ENCODE measurements at regions not wholly inside any gene's neighbourhood (a gene's known extent, or its start where the extent isn't known, plus 50 kb on each side); places are given as distances from the start of the nearest gene placed in this dataset.

DNA sequence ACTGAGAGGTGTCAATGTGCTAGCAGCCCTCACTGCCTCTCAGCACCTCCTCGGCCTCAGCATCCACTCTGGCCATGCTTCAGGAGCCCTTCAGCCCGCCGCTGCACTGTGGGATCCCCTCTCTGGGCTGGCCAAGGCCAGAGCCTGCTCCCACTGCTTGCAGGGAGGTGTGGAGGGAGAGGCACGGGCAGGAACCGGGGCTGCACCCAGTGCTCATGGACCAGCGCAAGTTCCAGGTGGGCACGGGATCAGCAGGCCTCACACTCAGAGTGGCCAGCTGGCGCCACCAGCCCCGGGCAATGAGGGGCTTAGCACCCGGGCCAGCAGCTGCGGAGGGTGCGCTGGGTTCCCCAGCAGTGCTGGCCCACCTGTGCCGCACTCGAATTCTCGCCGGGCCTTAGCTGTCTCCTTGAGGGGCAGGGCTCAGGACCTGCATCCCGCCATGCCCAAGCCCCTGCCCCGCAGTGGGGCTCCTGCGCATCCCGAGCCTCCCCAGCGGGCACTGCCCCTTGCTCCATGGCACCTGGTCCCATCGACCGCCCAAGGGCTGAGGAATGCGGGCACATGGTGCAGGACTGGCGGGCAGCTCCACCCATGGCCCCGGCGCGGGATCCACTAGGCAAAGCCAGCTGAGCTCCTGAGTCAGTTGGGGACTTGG, 80.4 kb upstream of the MANEA start:
- no peak overlapping the region for H3K4me3 ChIP-seq (replicated peaks; ENCODE audit: insufficient read depth, low read length)
- DNase-seq (ENCODE audit: low read depth in 1 of 2, low spot score in 1 of 2): no peak
- H3K27me3 ChIP-seq (ENCODE audit: insufficient read depth, poor library complexity, severe bottlenecking): no peaks in the 10 kb centered on the region
- TF ChIP-seq, protein P1, sequence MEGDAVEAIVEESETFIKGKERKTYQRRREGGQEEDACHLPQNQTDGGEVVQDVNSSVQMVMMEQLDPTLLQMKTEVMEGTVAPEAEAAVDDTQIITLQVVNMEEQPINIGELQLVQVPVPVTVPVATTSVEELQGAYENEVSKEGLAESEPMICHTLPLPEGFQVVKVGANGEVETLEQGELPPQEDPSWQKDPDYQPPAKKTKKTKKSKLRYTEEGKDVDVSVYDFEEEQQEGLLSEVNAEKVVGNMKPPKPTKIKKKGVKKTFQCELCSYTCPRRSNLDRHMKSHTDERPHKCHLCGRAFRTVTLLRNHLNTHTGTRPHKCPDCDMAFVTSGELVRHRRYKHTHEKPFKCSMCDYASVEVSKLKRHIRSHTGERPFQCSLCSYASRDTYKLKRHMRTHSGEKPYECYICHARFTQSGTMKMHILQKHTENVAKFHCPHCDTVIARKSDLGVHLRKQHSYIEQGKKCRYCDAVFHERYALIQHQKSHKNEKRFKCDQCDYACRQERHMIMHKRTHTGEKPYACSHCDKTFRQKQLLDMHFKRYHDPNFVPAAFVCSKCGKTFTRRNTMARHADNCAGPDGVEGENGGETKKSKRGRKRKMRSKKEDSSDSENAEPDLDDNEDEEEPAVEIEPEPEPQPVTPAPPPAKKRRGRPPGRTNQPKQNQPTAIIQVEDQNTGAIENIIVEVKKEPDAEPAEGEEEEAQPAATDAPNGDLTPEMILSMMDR (IDR thresholded peaks at IDR 0.05; ENCODE audit: insufficient read depth, low read length): no peak
- TF ChIP-seq SPI1 (IDR thresholded peaks at IDR 0.05; ENCODE audit: borderline replicate concordance, low read depth) (no peak), POLR2AphosphoS5 (IDR thresholded peaks at IDR 0.05; ENCODE audit: low read depth) (no peak), GABPA (IDR thresholded peaks at IDR 0.05; ENCODE audit: low read depth) (no peak)
- TF ChIP-seq, protein P2, sequence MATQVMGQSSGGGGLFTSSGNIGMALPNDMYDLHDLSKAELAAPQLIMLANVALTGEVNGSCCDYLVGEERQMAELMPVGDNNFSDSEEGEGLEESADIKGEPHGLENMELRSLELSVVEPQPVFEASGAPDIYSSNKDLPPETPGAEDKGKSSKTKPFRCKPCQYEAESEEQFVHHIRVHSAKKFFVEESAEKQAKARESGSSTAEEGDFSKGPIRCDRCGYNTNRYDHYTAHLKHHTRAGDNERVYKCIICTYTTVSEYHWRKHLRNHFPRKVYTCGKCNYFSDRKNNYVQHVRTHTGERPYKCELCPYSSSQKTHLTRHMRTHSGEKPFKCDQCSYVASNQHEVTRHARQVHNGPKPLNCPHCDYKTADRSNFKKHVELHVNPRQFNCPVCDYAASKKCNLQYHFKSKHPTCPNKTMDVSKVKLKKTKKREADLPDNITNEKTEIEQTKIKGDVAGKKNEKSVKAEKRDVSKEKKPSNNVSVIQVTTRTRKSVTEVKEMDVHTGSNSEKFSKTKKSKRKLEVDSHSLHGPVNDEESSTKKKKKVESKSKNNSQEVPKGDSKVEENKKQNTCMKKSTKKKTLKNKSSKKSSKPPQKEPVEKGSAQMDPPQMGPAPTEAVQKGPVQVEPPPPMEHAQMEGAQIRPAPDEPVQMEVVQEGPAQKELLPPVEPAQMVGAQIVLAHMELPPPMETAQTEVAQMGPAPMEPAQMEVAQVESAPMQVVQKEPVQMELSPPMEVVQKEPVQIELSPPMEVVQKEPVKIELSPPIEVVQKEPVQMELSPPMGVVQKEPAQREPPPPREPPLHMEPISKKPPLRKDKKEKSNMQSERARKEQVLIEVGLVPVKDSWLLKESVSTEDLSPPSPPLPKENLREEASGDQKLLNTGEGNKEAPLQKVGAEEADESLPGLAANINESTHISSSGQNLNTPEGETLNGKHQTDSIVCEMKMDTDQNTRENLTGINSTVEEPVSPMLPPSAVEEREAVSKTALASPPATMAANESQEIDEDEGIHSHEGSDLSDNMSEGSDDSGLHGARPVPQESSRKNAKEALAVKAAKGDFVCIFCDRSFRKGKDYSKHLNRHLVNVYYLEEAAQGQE (IDR thresholded peaks at IDR 0.05; ENCODE audit: insufficient replicate concordance, low read depth): no peak
- no peak overlapping the region for H3K27ac ChIP-seq (replicated peaks)

DNA sequence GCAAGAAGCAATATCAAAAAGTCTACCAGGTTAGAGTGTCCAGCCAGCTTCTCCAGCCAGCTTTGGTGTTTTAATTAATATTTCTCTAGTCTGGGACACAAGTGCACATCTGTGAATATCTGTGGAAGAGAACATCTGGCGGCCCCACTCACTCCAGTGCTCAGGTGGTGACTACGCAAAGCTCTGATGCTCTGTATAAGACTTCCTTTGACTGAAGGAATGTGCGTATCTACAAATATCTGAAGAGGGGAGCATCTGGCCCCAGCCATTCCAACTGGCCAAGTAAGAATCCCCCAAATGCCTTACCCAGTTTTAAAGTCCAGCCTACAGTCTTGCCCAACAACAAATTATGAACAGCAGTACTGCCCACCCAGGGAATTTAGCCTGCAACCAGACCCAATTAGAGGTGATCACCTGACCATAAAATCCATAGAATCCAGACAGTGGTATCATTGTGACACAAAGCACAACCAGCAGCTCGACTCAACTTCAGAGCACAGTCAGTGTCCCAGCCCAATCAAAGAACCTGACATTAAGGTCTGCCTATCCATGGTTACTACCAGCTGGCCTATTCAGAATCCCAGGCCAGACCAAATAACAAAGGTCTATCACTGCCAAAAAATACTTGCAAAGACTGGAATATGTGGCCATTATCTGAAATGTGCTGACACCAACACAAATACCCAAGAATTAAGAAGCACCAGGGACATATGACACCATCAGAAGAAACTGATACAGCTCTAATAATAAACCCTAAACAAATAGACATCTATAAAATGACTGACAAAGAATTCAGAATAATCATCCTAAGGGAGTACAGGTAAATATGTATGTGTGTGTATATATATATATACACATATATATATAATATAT, 76.1 kb upstream of the MANEA start:
- H3K27ac ChIP-seq (replicated peaks): no peak overlapping the region
- no peaks in the 10 kb centered on the region for H3K27me3 ChIP-seq (ENCODE audit: insufficient read depth, poor library complexity, severe bottlenecking)
- DNase-seq (ENCODE audit: low read depth in 1 of 2, low spot score in 1 of 2): no peak
- TF ChIP-seq, protein P2 (IDR thresholded peaks at IDR 0.05; ENCODE audit: insufficient replicate concordance, low read depth): no peak
- TF ChIP-seq GABPA (IDR thresholded peaks at IDR 0.05; ENCODE audit: low read depth) (no peak), SPI1 (IDR thresholded peaks at IDR 0.05; ENCODE audit: borderline replicate concordance, low read depth) (no peak), POLR2AphosphoS5 (IDR thresholded peaks at IDR 0.05; ENCODE audit: low read depth) (no peak)
- TF ChIP-seq, protein P1 (IDR thresholded peaks at IDR 0.05; ENCODE audit: insufficient read depth, low read length): no peak
- H3K4me3 ChIP-seq (replicated peaks; ENCODE audit: insufficient read depth, low read length): no peak overlapping the region

DNA sequence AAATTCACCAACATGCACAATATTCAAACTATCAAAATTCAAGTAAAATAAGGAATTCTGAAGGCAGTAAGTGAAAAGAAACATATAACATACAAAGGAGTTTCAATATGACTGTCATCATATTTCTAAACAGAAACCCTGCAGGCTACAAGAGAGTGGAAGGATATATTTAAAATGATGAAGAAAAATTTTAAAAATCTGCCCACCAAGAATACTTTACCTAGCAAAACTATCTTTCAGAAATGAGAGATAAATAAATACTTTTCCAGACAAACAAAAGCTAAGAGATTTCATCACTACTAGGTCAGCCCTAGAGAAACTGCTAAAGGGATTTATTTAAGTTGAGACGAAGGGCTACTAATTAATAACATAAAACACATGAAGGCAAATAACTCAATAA, 73.8 kb upstream of the MANEA start:
- no peak overlapping the region for H3K4me3 ChIP-seq (replicated peaks; ENCODE audit: insufficient read depth, low read length)
- no peak overlapping the region for H3K27ac ChIP-seq (replicated peaks)
- TF ChIP-seq SPI1 (IDR thresholded peaks at IDR 0.05; ENCODE audit: borderline replicate concordance, low read depth) (no peak), GABPA (IDR thresholded peaks at IDR 0.05; ENCODE audit: low read depth) (no peak), POLR2AphosphoS5 (IDR thresholded peaks at IDR 0.05; ENCODE audit: low read depth) (no peak)
- TF ChIP-seq, protein P1 (IDR thresholded peaks at IDR 0.05; ENCODE audit: insufficient read depth, low read length): no peak
- TF ChIP-seq, protein P2 (IDR thresholded peaks at IDR 0.05; ENCODE audit: insufficient replicate concordance, low read depth): no peak
- H3K27me3 ChIP-seq (ENCODE audit: insufficient read depth, poor library complexity, severe bottlenecking): no peaks in the 10 kb centered on the region
- no peak for DNase-seq (ENCODE audit: low read depth in 1 of 2, low spot score in 1 of 2)
